ENCODE measurements at regions not wholly inside any gene's neighbourhood (a gene's known extent, or its start where the extent isn't known, plus 50 kb on each side); places are given as distances from the start of the nearest gene placed in this dataset.

GRCh38 chr18:56112013-56112749 is 524.2 kb upstream of the TCF4 start:
- Histone ChIP-seq H3K4ac (replicated peaks; ENCODE audit: insufficient read length, low read depth, low read length) (no peak overlapping the region), H3K23ac (ENCODE audit: insufficient read length) (no peak overlapping the region), H3K14ac (ENCODE audit: insufficient read length) (no peak overlapping the region), H2AK5ac (ENCODE audit: low read depth, low read length) (no peak overlapping the region), H3K9me3 (ENCODE audit: insufficient read depth in 2 of 2, low read depth in 1 of 2, low read length in 1 of 2) (no peaks in the 10 kb centered on the region), H2BK5ac (ENCODE audit: low read depth, low read length) (no peak overlapping the region), H3K4me2 (ENCODE audit: insufficient read depth in 1 of 2, low read depth in 2 of 2, low read length in 2 of 2) (no peak overlapping the region), H3K23me2 (ENCODE audit: low read depth, low read length) (no peaks in the 10 kb centered on the region), H3K27ac (ENCODE audit: low read depth, low read length) (no peak overlapping the region), H4K8ac (ENCODE audit: extremely low read depth, insufficient read depth, low read length) (no peak overlapping the region), H3K79me2 (ENCODE audit: control insufficient read depth in 1 of 2, insufficient read depth in 2 of 2, low read length in 2 of 2) (no peaks in the 10 kb centered on the region), H3K4me1 (replicated peaks in 1 of 4; ENCODE audit: control insufficient read depth in 3 of 4, insufficient read depth in 4 of 4, low read length in 3 of 4) (peaks cover 0 to 4% (median 2%) of the 10 kb centered on the region in 4 experiments; a peak in 2 of 7 replicates), H2BK15ac (ENCODE audit: low read length) (no peak overlapping the region), H3K9ac (replicated peaks in 1 of 4; ENCODE audit: extremely low read depth in 1 of 4, low read depth in 3 of 4, low read length in 3 of 4) (no peak overlapping the region), H2BK20ac (ENCODE audit: low read length) (no peak overlapping the region), H2AFZ (ENCODE audit: low read length) (no peak overlapping the region), H2BK120ac (replicated peaks; ENCODE audit: low read depth, low read length) (no peak overlapping the region), H3K79me1 (ENCODE audit: low read depth, low read length) (no peaks in the 10 kb centered on the region), H4K91ac (replicated peaks; ENCODE audit: insufficient read length, low read length) (no peak overlapping the region), H4K5ac (ENCODE audit: insufficient read length, low read depth, low read length) (no peak overlapping the region), H3K27me3 (replicated peaks in 1 of 4; ENCODE audit: control insufficient read depth in 3 of 4, extremely low read depth in 1 of 4, insufficient read depth in 3 of 4, low read length in 3 of 4) (no peaks in the 10 kb centered on the region), H3K18ac (ENCODE audit: extremely low read depth, low read length) (no peak overlapping the region), H3K4me3 (ENCODE audit: extremely low read depth in 1 of 4, insufficient read depth in 2 of 4, low read depth in 3 of 4, low read length in 4 of 4) (no peak overlapping the region), H3K36me3 (ENCODE audit: control insufficient read depth in 2 of 4, insufficient read depth in 4 of 4, low read length in 3 of 4) (no peaks in the 10 kb centered on the region), H2BK12ac (ENCODE audit: low read depth, low read length) (no peak overlapping the region), H4K20me1 (replicated peaks in 1 of 2; ENCODE audit: control insufficient read depth in 1 of 2, insufficient read depth in 2 of 2, low read length in 2 of 2) (no peaks in the 10 kb centered on the region), H3K56ac (replicated peaks; ENCODE audit: insufficient read length, low read depth, low read length) (no peak overlapping the region)
- POLR2A ChIA-PET (ENCODE audit: partially characterized antibody): no interaction called here
- DNase-seq (ENCODE audit: low read depth in 1 of 2, low spot score in 2 of 2) (no peak), FAIRE-seq (no peak)
- CTCF ChIA-PET (ENCODE audit: partially characterized antibody): no interaction called here
- 91% methylated on average over 6 of the region's 6 CpGs; no CpG with 5 or more reads in 1 of the 2 experiments for WGBS, 2 experiments (ENCODE audit: extremely low coverage in 1 of 2, insufficient coverage in 1 of 2, insufficient read length in 1 of 2, insufficient replicate concordance in 2 of 2, low coverage in 1 of 2, low lambda C conversion rate in 2 of 2, missing lambda C conversion rate in 1 of 2)
- TF ChIP-seq POLR2AphosphoS5 (IDR thresholded peaks at IDR 0.05; ENCODE audit: low read depth, low read length): no peak
- no peak for TF ChIP-seq CEBPB (IDR thresholded peaks at IDR 0.05; ENCODE audit: low read depth, low read length)
- no peak for TF ChIP-seq BACH1 (IDR thresholded peaks at IDR 0.05; ENCODE audit: low read length)
- TF ChIP-seq KDM4A (IDR thresholded peaks at IDR 0.05; ENCODE audit: low read depth, low read length, severe bottlenecking): no peak
- TF ChIP-seq SIN3A (conservative IDR thresholded peaks at IDR 0.05 in 1 of 2, IDR thresholded peaks at IDR 0.05 in 1 of 2; ENCODE audit: low read depth in 1 of 2, low read length in 2 of 2): no peak
- TF ChIP-seq RXRA (IDR thresholded peaks at IDR 0.05; ENCODE audit: insufficient read depth, low read depth, low read length): no peak
- TF ChIP-seq SUZ12 (IDR thresholded peaks at IDR 0.05; ENCODE audit: low read length): no peak
- no peak for TF ChIP-seq SAP30 (IDR thresholded peaks at IDR 0.05; ENCODE audit: insufficient read depth, insufficient replicate concordance, low read length)
- no peak for TF ChIP-seq GTF2F1 (IDR thresholded peaks at IDR 0.05; ENCODE audit: borderline replicate concordance, low read depth, low read length)
- TF ChIP-seq TAF7 (optimal IDR thresholded peaks at IDR 0.05; ENCODE audit: borderline replicate concordance, low read depth, low read length): no peak
- TF ChIP-seq SP1 (IDR thresholded peaks at IDR 0.05; ENCODE audit: low read depth, low read length): no peak
- TF ChIP-seq SP4 (IDR thresholded peaks at IDR 0.05; ENCODE audit: low read length): no peak
- TF ChIP-seq KDM1A (IDR thresholded peaks at IDR 0.05; ENCODE audit: borderline replicate concordance, low read length): no peak
- no peak for TF ChIP-seq KDM5A (IDR thresholded peaks at IDR 0.05; ENCODE audit: low read length)
- TF ChIP-seq POU5F1 (IDR thresholded peaks at IDR 0.05; ENCODE audit: low read depth, low read length): no peak

Measured in H1 (cell line).